OCI-LY1 (cell line): ENCODE measurements at regions not wholly inside any gene's neighbourhood (a gene's known extent, or its start where the extent isn't known, plus 50 kb on each side); places are given as distances from the start of the nearest gene placed in this dataset.

Source experiments
- CTCF ChIP-seq: fragments of 200-600 bp; sonication (generic), shearing (Covaris generic); IDR thresholded peaks from 2 replicates; pipeline ENCODE4 v1.5.1; 2017; ENCODE audit warnings: mild to moderate bottlenecking, antibody characterized with exemption, low read length, moderate library complexity, mixed read lengths
- EZH2 ChIP-seq: fragments of 200-600 bp; sonication (generic), shearing (Covaris generic); IDR thresholded peaks from 2 replicates; pipeline ENCODE4 v1.8.0; 2017; ENCODE audit warnings: borderline replicate concordance, mixed run types, mild to moderate bottlenecking, antibody characterized with exemption, low read length, moderate library complexity, mixed read lengths

DNA sequence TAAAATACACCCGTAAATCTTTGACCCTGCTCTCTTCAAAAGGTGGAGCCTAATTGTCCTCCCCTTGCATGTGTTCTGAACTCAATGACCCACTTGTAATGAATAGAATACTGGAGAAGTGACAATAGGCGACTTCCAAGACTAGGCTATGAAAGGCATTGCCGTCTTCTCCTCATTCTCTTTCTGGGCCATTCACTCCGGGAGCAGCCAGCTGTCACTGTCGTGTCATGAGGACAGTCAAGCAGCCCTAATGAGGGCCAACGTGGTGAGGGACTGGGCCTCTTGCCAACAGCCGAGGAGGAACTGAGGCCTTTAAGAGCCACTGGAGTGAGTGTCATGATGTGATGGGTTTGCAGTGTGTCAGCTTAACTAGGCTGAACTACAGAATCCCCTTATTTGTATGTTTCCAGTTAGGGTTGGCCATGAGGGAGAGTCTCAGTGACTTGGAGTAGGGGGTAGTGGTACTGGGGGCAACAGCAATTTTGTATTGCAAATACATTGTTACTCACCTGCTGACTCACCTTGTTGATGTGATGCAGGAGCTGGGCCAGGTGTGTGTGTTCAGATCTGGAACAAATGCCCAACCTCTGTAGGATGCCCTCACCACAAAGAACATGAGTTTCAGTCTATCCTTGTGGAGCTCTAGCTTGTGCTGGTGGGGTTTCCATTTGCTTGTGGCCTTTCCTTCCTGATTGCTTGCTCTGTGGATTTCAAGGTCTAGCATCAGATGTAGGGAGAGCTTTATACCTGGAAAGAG is 188.5 kb upstream of the PROK2 start:
- TF ChIP-seq EZH2, result no peak
- no peak for TF ChIP-seq CTCF
